Muscle layer of duodenum (tissue), 2 donors: ENCODE measurements at regions not wholly inside any gene's neighbourhood (a gene's known extent, or its start where the extent isn't known, plus 50 kb on each side); places are given as distances from the start of the nearest gene placed in this dataset.

Source experiments
- H3K27ac ChIP-seq: one replicate; pipeline ENCODE4 v1.7.0; 2013; ENCODE audit warnings: mild to moderate bottlenecking, low read length
- H3K27me3 ChIP-seq: one replicate; pipeline ENCODE4 v1.7.0; 2013; ENCODE audit warnings: low read depth, mild to moderate bottlenecking, control low read depth, low read length
- H3K36me3 ChIP-seq, 2 donors: one replicate each; pipeline ENCODE4 v1.7.0; 2013; ENCODE audit warnings: low read length in 2 of 2, control low read depth in 1 of 2, mild to moderate bottlenecking in 1 of 2; ENCODE audit not compliant: insufficient read depth in 2 of 2, control insufficient read depth in 1 of 2
- H3K4me1 ChIP-seq, 2 donors: one replicate each; pipeline ENCODE4 v1.7.0; 2013; ENCODE audit warnings: low read length in 2 of 2, mild to moderate bottlenecking in 2 of 2, control low read depth in 1 of 2, moderate library complexity in 1 of 2; ENCODE audit not compliant: insufficient read depth in 2 of 2, control insufficient read depth in 1 of 2
- H3K4me3 ChIP-seq, 2 donors: one replicate each; pipeline ENCODE4 v1.7.0; 2013; ENCODE audit warnings: low read length in 2 of 2, low read depth in 1 of 2, mild to moderate bottlenecking in 1 of 2
- H3K9me3 ChIP-seq, 2 donors: one replicate each; pipeline ENCODE4 v1.7.0; 2013; ENCODE audit warnings: low read length in 2 of 2, control low read depth in 1 of 2, mild to moderate bottlenecking in 1 of 2; ENCODE audit not compliant: control insufficient read depth in 1 of 2
- donor health status: healthy.

DNA sequence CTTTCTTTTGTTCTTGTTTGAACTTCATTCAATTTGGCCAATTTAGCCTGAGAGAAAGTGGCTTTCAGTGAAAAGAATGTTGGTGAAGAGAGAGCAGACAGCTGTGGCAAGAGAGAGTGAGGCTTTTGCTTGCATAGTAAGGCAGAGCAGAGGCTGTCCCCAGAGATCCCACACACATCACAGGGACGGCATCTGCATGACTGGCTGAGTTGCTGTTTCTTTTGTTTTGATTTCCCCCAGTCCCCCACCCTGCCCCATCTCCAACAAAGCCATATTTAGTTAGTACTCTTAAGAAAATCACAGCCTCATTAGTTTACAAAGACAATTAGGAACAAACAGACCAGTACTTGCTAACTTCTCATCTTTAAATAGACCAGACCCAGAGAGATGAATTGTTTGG lies 363.9 kb upstream of the SEMA6A start:
- H3K27ac ChIP-seq = no peak overlapping the region
- no peaks in the 10 kb centered on the region for H3K36me3 ChIP-seq
- no peaks in the 10 kb centered on the region for H3K9me3 ChIP-seq
- no peak overlapping the region for H3K4me3 ChIP-seq
- peaks cover 0 to 5% of the 10 kb centered on the region in 2 donors for H3K4me1 ChIP-seq
- H3K27me3 ChIP-seq = no peaks in the 10 kb centered on the region

GRCh38 chr5:116935561-116936162 lies 361.0 kb upstream of the SEMA6A start:
- Histone ChIP-seq H3K9me3 (no peaks in the 10 kb centered on the region), H3K4me3 (no peak overlapping the region), H3K27me3 (no peaks in the 10 kb centered on the region), H3K4me1 (peaks cover 0 to 5% of the 10 kb centered on the region in 2 donors), H3K27ac (no peak overlapping the region), H3K36me3 (no peaks in the 10 kb centered on the region)

DNA sequence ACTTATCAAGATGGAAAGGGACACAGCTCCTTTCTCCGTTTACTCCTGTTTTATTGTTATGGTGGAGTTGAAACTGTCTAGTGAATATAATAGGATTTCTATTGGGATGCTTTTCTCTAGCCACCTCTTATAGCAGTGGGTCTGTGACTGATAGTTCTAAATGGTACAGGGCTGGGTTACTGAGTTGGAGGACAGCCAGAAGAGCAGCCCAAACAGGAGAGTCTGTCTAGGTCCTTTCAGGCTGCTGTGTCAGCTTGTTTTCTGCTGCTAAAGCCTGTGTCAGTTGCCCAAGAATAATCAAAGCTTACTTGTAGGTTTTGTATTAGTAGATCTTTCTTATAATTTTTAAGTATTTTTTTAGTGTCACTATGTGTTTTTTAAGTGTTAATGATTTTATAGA lies 356.0 kb upstream of the SEMA6A start:
- Histone ChIP-seq H3K36me3 (no peaks in the 10 kb centered on the region), H3K27me3 (no peaks in the 10 kb centered on the region), H3K27ac (no peak overlapping the region), H3K9me3 (no peaks in the 10 kb centered on the region), H3K4me1 (no peaks in the 10 kb centered on the region), H3K4me3 (no peak overlapping the region)

DNA sequence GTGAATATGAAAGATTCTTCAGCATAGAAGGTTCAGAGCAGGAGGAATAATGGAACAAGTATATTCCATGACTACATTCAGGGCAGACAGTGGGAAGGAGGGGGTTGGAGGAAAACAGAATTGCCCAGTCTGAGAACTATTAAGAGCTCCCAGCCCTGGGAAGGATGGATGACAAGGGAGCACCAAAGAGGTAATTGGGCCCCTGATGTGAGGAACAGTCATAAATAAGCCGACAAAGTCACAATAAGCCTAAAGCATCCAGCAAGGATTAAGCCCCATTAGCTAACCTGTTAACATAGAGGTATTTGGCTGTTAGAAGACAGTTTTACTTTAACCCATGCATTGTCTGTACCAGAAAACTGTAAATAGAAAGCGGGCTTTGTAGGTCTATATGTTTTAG lies 348.7 kb upstream of the SEMA6A start:
- no peak overlapping the region for H3K27ac ChIP-seq
- H3K36me3 ChIP-seq = no peaks in the 10 kb centered on the region
- no peaks in the 10 kb centered on the region for H3K9me3 ChIP-seq
- H3K4me1 ChIP-seq = no peaks in the 10 kb centered on the region
- no peak overlapping the region for H3K4me3 ChIP-seq
- H3K27me3 ChIP-seq = no peaks in the 10 kb centered on the region

DNA sequence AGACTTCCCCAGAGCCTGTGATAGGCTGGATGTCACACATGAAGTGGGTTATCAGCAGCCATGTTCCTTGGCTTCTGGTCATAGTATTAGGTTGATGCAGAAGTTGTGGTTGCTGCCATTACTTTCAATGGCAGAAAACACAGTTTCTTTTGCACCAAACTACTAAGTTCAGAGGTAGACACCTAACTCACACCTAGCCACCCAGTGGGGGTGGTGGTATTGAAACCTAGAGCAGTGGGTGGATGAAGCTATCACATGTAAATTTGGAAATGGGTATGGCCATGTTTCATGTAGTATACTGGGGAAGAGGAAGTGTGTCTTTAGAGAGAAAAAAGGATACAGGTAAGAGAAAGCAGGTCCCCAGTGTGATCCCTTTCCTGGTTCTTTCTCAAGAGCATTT lies 347.9 kb upstream of the SEMA6A start:
- Histone ChIP-seq H3K27ac (no peak overlapping the region), H3K4me1 (no peaks in the 10 kb centered on the region), H3K4me3 (no peak overlapping the region), H3K9me3 (no peaks in the 10 kb centered on the region), H3K27me3 (no peaks in the 10 kb centered on the region), H3K36me3 (no peaks in the 10 kb centered on the region)

DNA sequence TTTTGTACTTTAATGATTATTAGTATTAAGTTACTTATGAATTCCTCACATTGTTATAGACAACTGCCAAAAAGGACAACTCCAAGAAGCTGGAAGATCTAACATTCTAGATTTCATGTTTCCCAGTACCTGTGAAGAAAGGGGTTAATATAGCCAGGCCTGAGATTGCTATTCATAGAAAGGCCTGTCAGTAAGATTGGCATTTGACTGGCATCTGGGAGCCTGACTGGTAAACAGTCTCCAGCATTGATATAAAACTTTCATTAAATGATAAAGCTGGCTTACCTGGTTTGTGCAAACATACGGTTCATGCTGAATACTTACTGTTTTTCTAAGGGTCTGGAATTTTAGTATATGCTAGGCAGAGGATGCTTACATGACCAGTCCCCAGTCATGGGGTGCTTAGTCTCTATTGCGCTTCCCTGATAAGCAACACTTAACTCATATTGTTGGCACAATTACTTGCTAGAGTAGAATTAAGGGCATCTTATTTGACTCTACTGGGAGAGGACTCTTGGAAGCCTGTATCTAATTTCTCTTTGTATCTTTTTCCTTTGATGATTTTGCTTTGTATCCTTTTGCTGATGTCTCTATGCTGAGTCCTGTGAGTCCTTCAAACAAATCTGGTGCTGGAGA lies 340.4 kb upstream of the SEMA6A start:
- Histone ChIP-seq H3K27me3 (no peaks in the 10 kb centered on the region), H3K4me1 (no peaks in the 10 kb centered on the region), H3K4me3 (no peak overlapping the region), H3K36me3 (no peaks in the 10 kb centered on the region), H3K27ac (no peak overlapping the region), H3K9me3 (no peaks in the 10 kb centered on the region)

DNA sequence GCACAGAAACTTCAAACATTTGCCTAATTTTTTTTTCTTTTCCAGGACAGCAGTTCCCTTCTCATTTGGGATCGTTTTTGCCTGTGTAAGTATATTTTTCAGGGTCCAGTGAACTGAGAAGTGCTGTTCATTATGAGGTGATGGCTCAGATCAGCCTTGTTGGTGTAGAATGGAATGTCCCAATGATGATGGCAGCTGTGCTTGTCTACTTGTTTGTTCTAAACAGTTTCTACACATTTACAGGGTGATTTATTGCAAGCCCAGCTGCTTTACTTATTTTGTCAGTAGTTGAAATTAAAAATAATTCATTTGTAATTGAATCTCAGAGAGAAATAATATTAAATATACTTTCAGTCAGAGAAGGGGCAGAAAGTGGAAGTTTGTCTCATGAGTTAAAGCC lies 337.6 kb upstream of the SEMA6A start:
- Histone ChIP-seq H3K4me3 (no peak overlapping the region), H3K27me3 (no peaks in the 10 kb centered on the region), H3K36me3 (no peaks in the 10 kb centered on the region), H3K9me3 (no peaks in the 10 kb centered on the region), H3K4me1 (no peaks in the 10 kb centered on the region), H3K27ac (no peak overlapping the region)

DNA sequence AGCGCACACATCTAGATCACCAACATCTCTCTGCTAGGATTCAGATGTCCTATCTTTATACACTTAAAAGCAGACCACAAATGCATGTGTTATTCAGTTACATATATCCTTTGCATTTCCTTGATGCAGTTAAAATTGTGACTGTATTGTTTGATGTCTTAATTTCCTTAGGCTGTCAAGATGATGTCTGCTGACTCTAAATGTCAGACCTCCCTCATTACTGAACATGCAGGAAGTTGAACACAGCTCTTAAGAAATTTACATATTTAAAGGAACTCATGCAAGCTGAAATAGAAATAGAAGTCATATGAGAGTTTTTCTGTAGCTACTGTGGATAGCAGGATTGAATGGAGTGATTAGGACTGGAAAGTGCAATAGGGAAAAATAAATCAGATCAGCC lies 336.5 kb upstream of the SEMA6A start:
- no peaks in the 10 kb centered on the region for H3K9me3 ChIP-seq
- H3K36me3 ChIP-seq = no peaks in the 10 kb centered on the region
- H3K4me3 ChIP-seq = no peak overlapping the region
- H3K27ac ChIP-seq = no peak overlapping the region
- no peaks in the 10 kb centered on the region for H3K27me3 ChIP-seq
- H3K4me1 ChIP-seq = no peaks in the 10 kb centered on the region

DNA sequence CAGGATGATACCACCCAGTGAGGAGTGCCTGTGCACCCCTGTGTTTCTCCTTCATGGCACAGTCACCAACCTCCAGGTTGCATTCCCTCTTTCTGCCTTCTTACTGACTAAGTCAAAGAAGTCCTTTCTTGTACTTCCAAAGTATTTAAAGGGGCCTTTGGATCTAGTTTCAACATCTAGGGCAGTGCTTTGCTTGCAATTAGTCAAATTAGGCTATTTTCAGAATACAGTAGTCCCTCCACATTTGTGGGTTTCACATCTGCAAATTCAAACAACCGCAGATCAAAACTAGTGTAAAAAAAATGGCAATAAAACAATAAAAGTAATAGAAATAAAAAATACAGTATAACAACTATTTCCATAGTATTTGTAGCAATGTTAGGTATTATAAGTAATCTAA lies 333.9 kb upstream of the SEMA6A start:
- Histone ChIP-seq H3K27ac (no peak overlapping the region), H3K27me3 (no peaks in the 10 kb centered on the region), H3K36me3 (no peaks in the 10 kb centered on the region), H3K9me3 (no peaks in the 10 kb centered on the region), H3K4me1 (no peaks in the 10 kb centered on the region), H3K4me3 (no peak overlapping the region)

DNA sequence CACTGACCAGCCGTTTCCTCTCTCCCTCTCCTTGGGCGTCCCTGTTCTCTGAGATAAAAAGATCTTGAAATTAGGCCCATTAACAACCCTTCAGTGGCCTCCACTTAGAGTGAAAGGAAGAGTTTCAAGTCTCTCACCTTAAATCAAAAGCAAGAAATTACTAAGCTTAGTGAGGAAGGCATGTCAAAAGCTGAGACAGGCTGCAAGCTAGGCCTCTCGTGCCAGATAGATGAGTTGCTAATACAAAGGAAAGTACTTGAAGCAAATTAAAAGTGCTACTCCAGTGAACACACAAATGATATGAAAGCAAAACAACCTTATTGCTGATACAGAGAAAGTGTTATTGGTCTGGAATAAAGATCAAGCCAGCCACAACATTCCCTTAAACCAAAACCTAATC lies 331.3 kb upstream of the SEMA6A start:
- Histone ChIP-seq H3K27ac (no peak overlapping the region), H3K9me3 (no peaks in the 10 kb centered on the region), H3K36me3 (no peaks in the 10 kb centered on the region), H3K4me1 (no peaks in the 10 kb centered on the region), H3K4me3 (no peak overlapping the region), H3K27me3 (no peaks in the 10 kb centered on the region)

DNA sequence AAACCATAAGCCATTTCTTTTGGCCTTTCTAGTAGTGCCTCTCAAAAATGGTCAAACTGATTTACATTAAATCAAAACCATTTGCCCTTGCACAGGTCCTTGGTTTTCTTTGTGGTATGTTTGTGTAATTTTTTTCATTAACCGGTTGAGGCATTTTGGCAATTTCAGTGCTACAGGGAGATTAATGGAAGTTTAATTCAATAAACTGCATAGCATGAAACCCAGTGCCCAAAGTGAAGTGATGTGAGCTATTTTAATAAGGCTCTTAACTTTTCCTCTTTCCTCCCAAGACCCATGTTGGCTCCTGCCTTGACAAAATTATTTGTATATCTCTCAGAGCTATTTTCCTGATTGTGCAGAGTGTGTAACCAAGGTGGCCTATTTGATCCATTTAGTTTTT lies 326.2 kb upstream of the SEMA6A start:
- H3K4me1 ChIP-seq = no peaks in the 10 kb centered on the region
- H3K27ac ChIP-seq = no peak overlapping the region
- no peaks in the 10 kb centered on the region for H3K36me3 ChIP-seq
- no peak overlapping the region for H3K4me3 ChIP-seq
- H3K9me3 ChIP-seq = no peaks in the 10 kb centered on the region
- H3K27me3 ChIP-seq = no peaks in the 10 kb centered on the region

DNA sequence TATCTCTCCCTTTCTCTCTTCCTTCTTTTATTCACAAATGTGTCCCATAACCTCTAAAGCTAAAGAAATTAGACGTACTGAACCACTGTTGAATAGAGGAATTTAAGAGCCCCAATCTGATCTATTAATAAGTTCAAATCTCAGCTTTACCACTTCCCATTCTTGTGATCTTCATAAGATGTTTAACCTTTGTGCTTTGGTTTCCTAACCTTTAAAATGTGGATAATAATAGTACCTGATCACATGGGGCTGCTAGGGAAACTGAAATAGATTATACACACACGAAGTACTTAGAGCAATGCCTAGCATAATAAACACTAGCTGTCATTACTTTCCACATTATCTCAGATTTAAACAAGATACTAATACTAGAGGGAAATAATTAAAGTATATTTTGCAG lies 324.3 kb upstream of the SEMA6A start:
- H3K27ac ChIP-seq = no peak overlapping the region
- H3K4me1 ChIP-seq = no peaks in the 10 kb centered on the region
- H3K4me3 ChIP-seq = no peak overlapping the region
- H3K9me3 ChIP-seq = no peaks in the 10 kb centered on the region
- H3K27me3 ChIP-seq = no peaks in the 10 kb centered on the region
- H3K36me3 ChIP-seq = no peaks in the 10 kb centered on the region
